HG03097 (cell line): ENCODE measurements at regions not wholly inside any gene's neighbourhood (a gene's known extent, or its start where the extent isn't known, plus 50 kb on each side); places are given as distances from the start of the nearest gene placed in this dataset.
"Not testable (repeated sequence)": the region's sequence is repeated elsewhere in the genome, so short reads cannot be mapped to it uniquely, and the experiment has no call there.

Source experiments
- ATAC-seq: cut with Tn5 transposase; IDR thresholded peaks from one replicate; pipeline ENCODE4 v1.9.1; 2021; ENCODE audit not compliant: unreplicated experiment, low FRiP score

GRCh38 chr1:105442901-105443300 lies 1613.6 kb upstream of the PRMT6 start:
- no peak for ATAC-seq

- ATAC-seq: no peak
Observed at GRCh38 chr1:105459759-105460158, 1596.7 kb upstream of the PRMT6 start.

- ATAC-seq: no peak
Observed at GRCh38 chr1:105462308-105462707, 1594.2 kb upstream of the PRMT6 start.

- no peak for ATAC-seq
Observed at GRCh38 chr1:105467549-105467948, 1588.9 kb upstream of the PRMT6 start.

- ATAC-seq: not testable (repeated sequence)
Observed at GRCh38 chr1:105470541-105470940, 1585.9 kb upstream of the PRMT6 start.

GRCh38 chr1:105483436-105483835 lies 1573.0 kb upstream of the PRMT6 start:
- ATAC-seq: no peak

- no peak for ATAC-seq
Observed at GRCh38 chr1:105485207-105485606, 1571.3 kb upstream of the PRMT6 start.

GRCh38 chr1:105492921-105493320 lies 1563.6 kb upstream of the PRMT6 start:
- no peak for ATAC-seq

- ATAC-seq: no peak
Observed at GRCh38 chr1:105516068-105516467, 1540.4 kb upstream of the PRMT6 start.

- ATAC-seq: no peak
Observed at GRCh38 chr1:105533996-105534395, 1522.5 kb upstream of the PRMT6 start.

GRCh38 chr1:105544475-105544874 lies 1512.0 kb upstream of the PRMT6 start:
- no peak for ATAC-seq

- no peak for ATAC-seq
Observed at GRCh38 chr1:105556266-105556665, 1500.2 kb upstream of the PRMT6 start.

- ATAC-seq: no peak
Observed at GRCh38 chr1:105558023-105558422, 1498.5 kb upstream of the PRMT6 start.

- ATAC-seq: no peak
Observed at GRCh38 chr1:105565006-105565405, 1491.5 kb upstream of the PRMT6 start.

GRCh38 chr1:105585791-105586190 lies 1470.7 kb upstream of the PRMT6 start:
- ATAC-seq: no peak

- ATAC-seq: no peak
Observed at GRCh38 chr1:105591681-105592080, 1464.8 kb upstream of the PRMT6 start.

- ATAC-seq: no peak
Observed at GRCh38 chr1:105608713-105609112, 1447.8 kb upstream of the PRMT6 start.

GRCh38 chr1:105626276-105626987 lies 1430.0 kb upstream of the PRMT6 start:
- ATAC-seq: no peak

- ATAC-seq: not testable (repeated sequence)
Observed at GRCh38 chr1:105631153-105631744, 1425.2 kb upstream of the PRMT6 start.

- no peak for ATAC-seq
Observed at GRCh38 chr1:105632342-105633196, 1423.9 kb upstream of the PRMT6 start.

GRCh38 chr1:105636052-105636451 lies 1420.4 kb upstream of the PRMT6 start:
- ATAC-seq: no peak
